ENCODE measurements at regions not wholly inside any gene's neighbourhood (a gene's known extent, or its start where the extent isn't known, plus 50 kb on each side); places are given as distances from the start of the nearest gene placed in this dataset.
"Not testable (repeated sequence)": the region's sequence is repeated elsewhere in the genome, so short reads cannot be mapped to it uniquely, and the experiment has no call there.

DNA sequence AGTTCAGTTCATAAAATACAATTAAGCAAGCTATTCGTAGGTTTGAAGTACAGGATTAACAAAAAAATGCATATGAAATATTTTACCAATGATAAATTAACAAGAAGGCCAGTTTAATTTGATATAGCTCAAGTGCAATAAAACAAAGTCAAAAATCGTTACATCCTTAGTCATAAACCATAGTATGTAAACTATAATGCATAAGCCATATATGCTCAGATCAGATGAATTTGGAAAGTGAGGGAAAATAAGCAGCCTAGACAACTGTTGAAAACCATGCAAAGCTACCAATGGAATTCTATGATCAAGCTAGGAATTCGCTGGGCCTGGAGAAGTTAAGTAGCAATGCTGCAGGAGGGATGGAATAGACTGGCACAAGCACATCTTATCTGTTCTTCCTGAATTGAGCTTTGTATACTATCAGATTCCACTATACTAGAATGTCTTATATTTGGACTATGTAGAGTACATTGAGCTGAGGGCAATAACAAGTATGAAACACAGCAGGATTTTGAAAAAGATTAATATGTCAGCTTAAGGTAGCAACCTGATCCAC lies 682.0 kb downstream of the IRS1 start:
- H3K4me3 Mint-ChIP-seq: no peak overlapping the region
- no peaks in the 10 kb centered on the region for H3K9me3 Mint-ChIP-seq
- H3K36me3 Mint-ChIP-seq (ENCODE audit: low read depth): no peaks in the 10 kb centered on the region
- no peak overlapping the region for H3K27ac Mint-ChIP-seq
- H3K27me3 Mint-ChIP-seq: peaks cover 22% of the 10 kb centered on the region
- H3K4me1 Mint-ChIP-seq (ENCODE audit: low read depth): peaks cover 16% of the 10 kb centered on the region

DNA sequence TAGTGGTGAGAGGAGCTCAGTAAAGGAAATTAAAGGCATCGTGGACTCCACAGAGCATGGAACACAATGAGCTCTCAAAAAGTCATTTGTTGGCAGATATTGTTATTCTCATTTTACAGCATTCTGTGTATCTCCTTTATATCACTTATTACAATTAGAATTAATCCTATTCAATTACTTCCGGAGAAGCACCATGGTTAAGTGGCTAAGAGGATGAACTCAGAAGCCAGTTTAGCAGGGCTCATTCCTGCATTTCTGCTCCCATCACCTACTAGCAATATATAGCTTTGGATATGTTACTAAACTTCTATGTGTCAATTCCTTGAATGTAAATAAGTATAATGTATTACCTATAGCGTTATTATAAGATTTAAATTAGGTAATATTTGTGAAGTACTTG lies 683.3 kb downstream of the IRS1 start:
- H3K27me3 Mint-ChIP-seq: peaks cover 21% of the 10 kb centered on the region
- H3K9me3 Mint-ChIP-seq: no peaks in the 10 kb centered on the region
- H3K4me1 Mint-ChIP-seq (ENCODE audit: low read depth): peaks cover 16% of the 10 kb centered on the region
- H3K4me3 Mint-ChIP-seq: no peak overlapping the region
- H3K27ac Mint-ChIP-seq: no peak overlapping the region
- no peaks in the 10 kb centered on the region for H3K36me3 Mint-ChIP-seq (ENCODE audit: low read depth)

- H3K36me3 Mint-ChIP-seq (ENCODE audit: low read depth): no peaks in the 10 kb centered on the region
- H3K27ac Mint-ChIP-seq: no peak overlapping the region
- H3K27me3 Mint-ChIP-seq: peaks cover 17% of the 10 kb centered on the region
- H3K4me1 Mint-ChIP-seq (ENCODE audit: low read depth): peaks cover 16% of the 10 kb centered on the region
- no peaks in the 10 kb centered on the region for H3K9me3 Mint-ChIP-seq
- no peak overlapping the region for H3K4me3 Mint-ChIP-seq
These were observed 683.8 kb downstream of the IRS1 start for GRCh38 chr2:226115832-226116200.

DNA sequence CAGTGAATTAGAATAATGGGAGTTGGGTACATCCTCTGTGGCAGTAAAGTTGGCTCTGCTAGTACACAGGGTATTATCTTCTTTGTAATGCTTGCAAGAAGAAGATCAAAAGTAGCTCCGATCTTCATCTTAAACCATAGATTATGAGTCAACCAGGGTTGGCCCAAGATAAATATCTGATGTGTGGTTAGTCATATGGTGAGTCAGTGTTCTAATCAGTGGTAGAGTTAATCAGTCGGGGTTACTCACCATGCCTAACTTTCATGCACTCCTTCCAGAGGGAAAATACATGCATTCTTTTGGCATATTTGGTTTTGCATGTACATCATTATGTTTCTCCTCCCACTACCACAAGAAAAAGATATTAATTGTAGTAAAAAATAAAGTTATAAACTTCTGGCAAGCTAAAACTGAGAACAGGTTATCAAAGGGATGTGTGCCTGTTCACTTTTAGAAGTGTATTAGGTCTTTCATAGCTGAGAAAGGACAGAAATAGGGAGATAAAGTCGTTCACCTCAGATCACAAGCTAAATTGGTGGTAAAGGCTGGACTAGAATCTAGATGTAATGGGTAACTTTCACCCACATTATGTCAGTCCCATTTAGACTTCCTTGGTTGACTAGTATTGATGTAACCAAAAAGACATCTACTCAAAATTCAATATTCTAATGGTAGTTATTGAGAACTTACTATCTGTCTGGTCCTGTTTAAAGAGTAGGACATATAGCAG lies 684.4 kb downstream of the IRS1 start:
- Mint-ChIP-seq H3K36me3 (ENCODE audit: low read depth) (no peaks in the 10 kb centered on the region), H3K27me3 (peaks cover 17% of the 10 kb centered on the region), H3K27ac (no peak overlapping the region), H3K4me1 (ENCODE audit: low read depth) (peaks cover 16% of the 10 kb centered on the region), H3K4me3 (no peak overlapping the region), H3K9me3 (no peaks in the 10 kb centered on the region)

DNA sequence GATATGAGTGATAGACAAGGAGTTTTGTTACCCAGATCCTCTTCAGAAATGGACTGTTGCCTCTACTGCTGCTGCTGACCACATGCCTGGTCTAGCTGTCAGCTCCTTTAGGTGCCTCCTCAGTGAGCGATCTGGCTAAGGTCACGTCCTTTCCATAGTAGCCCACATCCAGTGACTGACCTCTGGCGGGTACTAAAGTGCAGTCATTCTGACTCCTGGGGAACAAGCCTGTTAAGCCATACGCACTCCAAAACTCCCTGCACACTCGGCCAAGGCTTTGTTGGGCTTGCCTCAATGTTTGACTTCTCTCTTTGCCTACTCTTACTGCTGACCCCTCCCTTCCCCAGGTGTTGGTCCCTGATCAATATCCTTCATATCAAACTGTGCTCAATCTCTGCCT lies 685.2 kb downstream of the IRS1 start:
- H3K27me3 Mint-ChIP-seq: peaks cover 17% of the 10 kb centered on the region
- no peak overlapping the region for H3K27ac Mint-ChIP-seq
- no peak overlapping the region for H3K4me3 Mint-ChIP-seq
- H3K9me3 Mint-ChIP-seq: no peaks in the 10 kb centered on the region
- H3K36me3 Mint-ChIP-seq (ENCODE audit: low read depth): no peaks in the 10 kb centered on the region
- H3K4me1 Mint-ChIP-seq (ENCODE audit: low read depth): peaks cover 16% of the 10 kb centered on the region

DNA sequence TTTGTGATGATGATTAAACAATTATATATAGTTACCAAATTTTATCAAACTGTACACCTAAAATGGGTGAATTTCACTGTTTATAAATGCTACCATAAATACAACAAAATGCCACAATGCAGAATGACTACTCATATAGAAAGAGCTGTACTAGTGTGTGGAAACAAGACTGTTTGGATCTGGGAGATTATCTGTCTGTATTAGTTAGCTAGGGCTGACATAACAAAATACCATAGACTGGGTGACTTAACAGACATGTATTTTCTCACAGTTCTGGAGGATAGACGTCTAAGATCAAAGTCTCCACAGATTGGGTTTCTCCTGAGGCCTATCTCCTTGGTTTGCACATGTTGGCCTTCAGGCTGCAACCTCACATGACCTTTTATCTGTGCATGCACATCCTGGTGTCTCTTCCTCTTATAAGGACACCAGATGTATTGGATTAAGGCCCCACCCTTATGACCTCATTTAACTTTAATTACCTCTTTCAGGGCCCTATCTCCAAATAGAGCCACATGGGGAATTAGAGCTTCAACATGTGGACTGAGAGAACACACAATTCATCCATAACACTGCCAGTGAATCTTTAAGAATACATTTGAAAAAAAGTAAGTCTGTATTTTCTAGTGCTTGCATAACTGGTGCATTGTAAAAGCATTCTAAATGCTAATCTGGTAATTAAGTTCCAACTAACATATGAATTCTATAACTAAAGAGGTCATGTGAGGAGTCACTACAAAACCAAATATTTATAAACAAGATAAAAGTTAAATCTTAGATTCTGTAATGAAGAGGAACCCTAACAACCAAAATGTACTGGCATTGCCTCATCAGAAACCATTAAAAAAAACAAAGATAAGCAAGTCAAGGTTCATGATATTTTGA lies 699.6 kb downstream of the NYAP2 start:
- peaks cover 10% of the 10 kb centered on the region for H3K27me3 Mint-ChIP-seq
- H3K4me3 Mint-ChIP-seq: no peak overlapping the region
- no peaks in the 10 kb centered on the region for H3K36me3 Mint-ChIP-seq (ENCODE audit: low read depth)
- H3K4me1 Mint-ChIP-seq (ENCODE audit: low read depth): no peaks in the 10 kb centered on the region
- peaks cover 10% of the 10 kb centered on the region for H3K9me3 Mint-ChIP-seq
- H3K27ac Mint-ChIP-seq: no peak overlapping the region

DNA sequence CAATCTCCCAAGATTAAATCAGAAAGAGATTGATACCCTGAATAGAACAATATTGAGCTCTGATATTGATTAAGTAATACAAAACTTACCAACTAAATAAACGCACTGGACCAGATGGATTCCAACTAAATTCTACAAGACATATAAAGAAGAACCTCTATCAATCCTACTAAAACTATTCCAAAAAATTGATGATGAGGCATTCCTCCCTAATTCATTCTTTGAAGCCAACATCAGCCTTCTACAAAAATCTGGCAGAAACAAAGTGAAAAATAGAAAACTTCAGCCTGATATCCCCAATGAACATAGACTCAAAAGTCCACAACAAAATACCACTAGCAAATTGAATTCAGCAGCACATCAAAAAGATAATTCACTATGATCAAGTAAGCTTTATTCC lies 695.5 kb downstream of the NYAP2 start:
- no peaks in the 10 kb centered on the region for H3K36me3 Mint-ChIP-seq (ENCODE audit: low read depth)
- H3K27ac Mint-ChIP-seq: no peak overlapping the region
- peaks cover 12% of the 10 kb centered on the region for H3K9me3 Mint-ChIP-seq
- no peaks in the 10 kb centered on the region for H3K4me1 Mint-ChIP-seq (ENCODE audit: low read depth)
- no peak overlapping the region for H3K4me3 Mint-ChIP-seq
- peaks cover 11% of the 10 kb centered on the region for H3K27me3 Mint-ChIP-seq

DNA sequence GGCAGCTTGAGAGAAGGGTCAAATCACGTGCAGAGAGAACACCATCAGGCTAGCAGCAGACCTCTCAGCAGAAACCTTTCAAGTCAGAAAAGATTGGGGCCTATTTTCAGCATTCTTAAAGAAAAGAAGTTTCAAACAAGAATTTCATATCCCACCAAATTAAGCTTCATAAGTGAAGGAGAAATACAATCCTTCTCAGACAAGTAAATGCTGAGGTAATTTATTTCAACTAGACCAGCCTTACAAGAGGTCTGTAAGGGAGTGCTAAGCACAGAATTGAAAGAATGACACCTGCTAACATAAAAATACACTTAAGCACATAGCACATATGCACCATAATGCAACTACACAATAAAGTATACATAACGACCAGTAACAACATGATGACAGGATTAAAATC lies 693.9 kb downstream of the NYAP2 start:
- peaks cover 12% of the 10 kb centered on the region for H3K9me3 Mint-ChIP-seq
- H3K27ac Mint-ChIP-seq: no peak overlapping the region
- H3K4me1 Mint-ChIP-seq (ENCODE audit: low read depth): no peaks in the 10 kb centered on the region
- H3K36me3 Mint-ChIP-seq (ENCODE audit: low read depth): no peaks in the 10 kb centered on the region
- no peak overlapping the region for H3K4me3 Mint-ChIP-seq
- H3K27me3 Mint-ChIP-seq: peaks cover 11% of the 10 kb centered on the region

DNA sequence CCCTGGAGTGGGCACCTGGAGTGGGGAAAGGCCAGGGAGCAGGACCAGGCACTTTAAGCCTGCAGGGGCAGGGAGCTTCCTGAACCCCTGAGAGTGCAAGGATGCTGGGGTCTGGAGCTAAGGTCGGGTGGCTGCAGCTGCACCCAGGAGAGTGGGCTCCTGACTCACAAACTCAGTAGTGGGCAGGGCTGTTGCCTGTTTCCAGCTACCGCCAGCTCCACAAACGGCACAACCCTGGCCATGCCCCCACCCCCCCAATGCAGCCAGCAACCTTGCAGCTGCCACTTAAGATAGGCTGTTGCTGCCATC lies 688.8 kb downstream of the NYAP2 start:
- Mint-ChIP-seq H3K4me3 (no peak overlapping the region), H3K9me3 (peaks cover 9% of the 10 kb centered on the region), H3K27me3 (peaks cover 3% of the 10 kb centered on the region), H3K36me3 (ENCODE audit: low read depth) (no peaks in the 10 kb centered on the region), H3K27ac (no peak overlapping the region), H3K4me1 (ENCODE audit: low read depth) (no peaks in the 10 kb centered on the region)

GRCh38 chr2:226087505-226088365 lies 688.2 kb downstream of the NYAP2 start:
- Mint-ChIP-seq H3K9me3 (peaks cover 4% of the 10 kb centered on the region), H3K27ac (no peak overlapping the region), H3K27me3 (peaks cover 3% of the 10 kb centered on the region), H3K4me3 (no peak overlapping the region), H3K4me1 (ENCODE audit: low read depth) (no peaks in the 10 kb centered on the region), H3K36me3 (ENCODE audit: low read depth) (no peaks in the 10 kb centered on the region)

DNA sequence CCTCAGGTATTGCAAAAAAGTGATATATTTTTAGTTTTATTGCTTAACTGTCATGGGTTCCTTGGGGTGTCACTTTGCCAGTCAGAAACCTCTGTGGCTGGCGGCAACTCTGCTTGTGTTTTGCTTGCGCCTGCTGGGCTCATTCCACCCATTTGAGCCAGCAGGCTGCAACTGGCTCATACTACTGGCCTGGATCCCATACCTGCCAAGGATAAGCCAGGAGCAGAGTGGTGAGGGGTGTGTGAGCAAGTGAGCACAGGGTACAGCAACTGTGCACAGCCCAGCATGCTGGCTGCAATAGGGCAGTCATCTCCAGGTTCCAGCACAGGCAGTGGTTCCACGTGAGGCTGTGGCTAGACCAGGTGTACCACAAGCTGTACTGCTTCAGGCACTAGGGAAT lies 687.5 kb downstream of the NYAP2 start:
- Mint-ChIP-seq H3K36me3 (ENCODE audit: low read depth) (no peaks in the 10 kb centered on the region), H3K4me3 (no peak overlapping the region), H3K4me1 (ENCODE audit: low read depth) (no peaks in the 10 kb centered on the region), H3K27me3 (peaks cover 3% of the 10 kb centered on the region), H3K9me3 (peaks cover 4% of the 10 kb centered on the region), H3K27ac (no peak overlapping the region)

GRCh38 chr2:226086190-226086589 lies 686.7 kb downstream of the NYAP2 start:
- H3K27me3 Mint-ChIP-seq: peaks cover 2% of the 10 kb centered on the region
- H3K36me3 Mint-ChIP-seq (ENCODE audit: low read depth): no peaks in the 10 kb centered on the region
- no peak overlapping the region for H3K4me3 Mint-ChIP-seq
- H3K4me1 Mint-ChIP-seq (ENCODE audit: low read depth): no peaks in the 10 kb centered on the region
- peaks cover 4% of the 10 kb centered on the region for H3K9me3 Mint-ChIP-seq
- H3K27ac Mint-ChIP-seq: no peak overlapping the region

GRCh38 chr2:226085425-226085824 lies 685.9 kb downstream of the NYAP2 start:
- not testable (repeated sequence) for H3K27ac Mint-ChIP-seq; H3K9me3 Mint-ChIP-seq; H3K4me1 Mint-ChIP-seq (ENCODE audit: low read depth); H3K4me3 Mint-ChIP-seq; H3K27me3 Mint-ChIP-seq; H3K36me3 Mint-ChIP-seq (ENCODE audit: low read depth)

GRCh38 chr2:226080334-226080733 lies 680.8 kb downstream of the NYAP2 start:
- H3K27me3 Mint-ChIP-seq: no peaks in the 10 kb centered on the region
- H3K27ac Mint-ChIP-seq: no peak overlapping the region
- H3K9me3 Mint-ChIP-seq: no peaks in the 10 kb centered on the region
- no peaks in the 10 kb centered on the region for H3K4me1 Mint-ChIP-seq (ENCODE audit: low read depth)
- no peak overlapping the region for H3K4me3 Mint-ChIP-seq
- H3K36me3 Mint-ChIP-seq (ENCODE audit: low read depth): no peaks in the 10 kb centered on the region

DNA sequence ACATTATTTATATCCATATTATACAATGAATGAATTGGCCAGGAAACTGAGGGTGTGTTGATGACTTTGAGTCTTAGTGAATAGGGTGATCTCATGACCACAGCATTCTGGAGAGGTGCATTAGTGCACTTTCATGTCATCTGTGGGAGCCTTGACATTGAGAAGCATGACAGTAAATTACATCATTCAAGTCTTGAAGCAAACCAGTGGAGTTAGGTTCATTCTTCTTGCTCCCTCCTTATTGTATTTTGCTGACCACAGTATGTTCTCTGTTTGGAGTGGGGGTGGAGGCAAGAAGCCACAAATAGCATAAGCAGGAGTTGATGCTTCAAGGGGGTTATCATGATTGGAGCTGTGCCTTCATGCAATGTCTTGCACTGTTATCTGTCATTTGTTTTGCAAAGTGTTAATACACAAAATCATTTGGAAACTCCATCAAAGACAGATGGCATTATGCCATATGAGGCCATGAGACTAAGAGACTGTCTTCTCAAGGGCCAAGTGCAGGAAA lies 680.2 kb downstream of the NYAP2 start:
- Mint-ChIP-seq H3K4me1 (ENCODE audit: low read depth) (no peaks in the 10 kb centered on the region), H3K4me3 (no peak overlapping the region), H3K27ac (no peak overlapping the region), H3K9me3 (no peaks in the 10 kb centered on the region), H3K27me3 (no peaks in the 10 kb centered on the region), H3K36me3 (ENCODE audit: low read depth) (no peaks in the 10 kb centered on the region)
